ENCODE measurements at regions not wholly inside any gene's neighbourhood (a gene's known extent, or its start where the extent isn't known, plus 50 kb on each side); places are given as distances from the start of the nearest gene placed in this dataset.

- no peak overlapping the region for H4K5ac ChIP-seq (ENCODE audit: low read depth, low read length)
- BruUV-seq (replicated peaks) = no TSS peak
- H3K9me3 ChIP-seq (ENCODE audit: control insufficient read depth, insufficient read depth, low read length) = no peaks in the 10 kb centered on the region
- H3K4me1 ChIP-seq (ENCODE audit: control insufficient read depth, insufficient read depth, low read length) = no peaks in the 10 kb centered on the region
- H2AK5ac ChIP-seq (ENCODE audit: low read depth, low read length) = no peak overlapping the region
- no peak overlapping the region for H3K23ac ChIP-seq (ENCODE audit: low read depth, low read length)
- intact Hi-C loops (cut with micrococcal nuclease) = no loop called here
- no peak overlapping the region for H3K14ac ChIP-seq (replicated peaks; ENCODE audit: low read depth, low read length)
- no peaks in the 10 kb centered on the region for H3K79me1 ChIP-seq (ENCODE audit: low read depth in 1 of 2, low read length in 2 of 2)
- no peak overlapping the region for H4K91ac ChIP-seq (ENCODE audit: insufficient read depth, low read depth, low read length)
- no peak overlapping the region for H4K8ac ChIP-seq (ENCODE audit: low read depth in 2 of 2, low read length in 2 of 2)
- no peak for TF ChIP-seq CEBPB (IDR thresholded peaks at IDR 0.05; ENCODE audit: low read depth, low read length)
- TF ChIP-seq POLR2A (IDR thresholded peaks at IDR 0.05; ENCODE audit: low read depth, low read length) = no peak
- TF ChIP-seq BHLHE40 (IDR thresholded peaks at IDR 0.05; ENCODE audit: low read depth, low read length) = no peak
- no peak for TF ChIP-seq MAFK (IDR thresholded peaks at IDR 0.05; ENCODE audit: low read depth, low read length)
- TF ChIP-seq RAD21 (IDR thresholded peaks at IDR 0.05; ENCODE audit: low read length) = no peak
- no peak for TF ChIP-seq RFX5 (IDR thresholded peaks at IDR 0.05; ENCODE audit: low read depth, low read length)
- TF ChIP-seq MXI1 (IDR thresholded peaks at IDR 0.05; ENCODE audit: borderline replicate concordance, low read depth, low read length) = no peak
- no peak for TF ChIP-seq MAZ (IDR thresholded peaks at IDR 0.05; ENCODE audit: borderline replicate concordance, low read depth, low read length)
- TF ChIP-seq, protein P1, sequence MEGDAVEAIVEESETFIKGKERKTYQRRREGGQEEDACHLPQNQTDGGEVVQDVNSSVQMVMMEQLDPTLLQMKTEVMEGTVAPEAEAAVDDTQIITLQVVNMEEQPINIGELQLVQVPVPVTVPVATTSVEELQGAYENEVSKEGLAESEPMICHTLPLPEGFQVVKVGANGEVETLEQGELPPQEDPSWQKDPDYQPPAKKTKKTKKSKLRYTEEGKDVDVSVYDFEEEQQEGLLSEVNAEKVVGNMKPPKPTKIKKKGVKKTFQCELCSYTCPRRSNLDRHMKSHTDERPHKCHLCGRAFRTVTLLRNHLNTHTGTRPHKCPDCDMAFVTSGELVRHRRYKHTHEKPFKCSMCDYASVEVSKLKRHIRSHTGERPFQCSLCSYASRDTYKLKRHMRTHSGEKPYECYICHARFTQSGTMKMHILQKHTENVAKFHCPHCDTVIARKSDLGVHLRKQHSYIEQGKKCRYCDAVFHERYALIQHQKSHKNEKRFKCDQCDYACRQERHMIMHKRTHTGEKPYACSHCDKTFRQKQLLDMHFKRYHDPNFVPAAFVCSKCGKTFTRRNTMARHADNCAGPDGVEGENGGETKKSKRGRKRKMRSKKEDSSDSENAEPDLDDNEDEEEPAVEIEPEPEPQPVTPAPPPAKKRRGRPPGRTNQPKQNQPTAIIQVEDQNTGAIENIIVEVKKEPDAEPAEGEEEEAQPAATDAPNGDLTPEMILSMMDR (conservative IDR thresholded peaks at IDR 0.05; ENCODE audit: low read depth, low read length) = no peak
- no peak for TF ChIP-seq SMC3 (IDR thresholded peaks at IDR 0.05; ENCODE audit: low read depth, low read length)
- no peak for TF ChIP-seq RCOR1 (IDR thresholded peaks at IDR 0.05; ENCODE audit: insufficient replicate concordance, low read length)
- TF ChIP-seq NFE2L2 (IDR thresholded peaks at IDR 0.05; ENCODE audit: low read depth, low read length) = no peak
- TF ChIP-seq USF2 (IDR thresholded peaks at IDR 0.05; ENCODE audit: low read depth, low read length) = no peak
- no peak for TF ChIP-seq FOS (IDR thresholded peaks at IDR 0.05; ENCODE audit: low read depth, low read length)
- TF ChIP-seq, protein P2, sequence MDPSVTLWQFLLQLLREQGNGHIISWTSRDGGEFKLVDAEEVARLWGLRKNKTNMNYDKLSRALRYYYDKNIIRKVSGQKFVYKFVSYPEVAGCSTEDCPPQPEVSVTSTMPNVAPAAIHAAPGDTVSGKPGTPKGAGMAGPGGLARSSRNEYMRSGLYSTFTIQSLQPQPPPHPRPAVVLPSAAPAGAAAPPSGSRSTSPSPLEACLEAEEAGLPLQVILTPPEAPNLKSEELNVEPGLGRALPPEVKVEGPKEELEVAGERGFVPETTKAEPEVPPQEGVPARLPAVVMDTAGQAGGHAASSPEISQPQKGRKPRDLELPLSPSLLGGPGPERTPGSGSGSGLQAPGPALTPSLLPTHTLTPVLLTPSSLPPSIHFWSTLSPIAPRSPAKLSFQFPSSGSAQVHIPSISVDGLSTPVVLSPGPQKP (IDR thresholded peaks at IDR 0.05; ENCODE audit: borderline replicate concordance, low read depth, low read length) = no peak
- TF ChIP-seq CHD1 (IDR thresholded peaks at IDR 0.05; ENCODE audit: low read depth, low read length) = no peak
- H2BK5ac ChIP-seq (ENCODE audit: low read depth, low read length, poor library complexity, severe bottlenecking) = no peak overlapping the region
- ATAC-seq (ENCODE audit: low read depth) (no peak), DNase-seq (no peak)
- no peak overlapping the region for H2BK15ac ChIP-seq (ENCODE audit: low read depth, low read length)
- ChIA-PET POLR2A (ENCODE audit: unreplicated experiment) (no interaction called here), CTCF (interaction anchor here (0.7 kb wide), 1 partner anchor 277 kb away, joined by 3 read pairs; no protein-coding TSS in a partner anchor)
- no peaks in the 10 kb centered on the region for H3K27me3 ChIP-seq (ENCODE audit: control insufficient read depth, insufficient read depth, low read length)
- no peak overlapping the region for H3K27ac ChIP-seq (ENCODE audit: insufficient read depth, low read length)
- H2AFZ ChIP-seq (replicated peaks; ENCODE audit: low read length, poor library complexity) = no peak overlapping the region
- no CpG with 5 or more reads among the region's 1 CpG for WGBS, 2 experiments (ENCODE audit: extremely low coverage in 2 of 2, insufficient read length in 1 of 2)
- H2AK9ac ChIP-seq (replicated peaks; ENCODE audit: low read depth, low read length, poor library complexity) = no peak overlapping the region
- in situ Hi-C loops (cut with MboI; ENCODE audit: low sequenced_read_pairs) = no loop called here
- H3K56ac ChIP-seq (ENCODE audit: extremely low read depth, insufficient read depth, low read length) = no peak overlapping the region
- no peak overlapping the region for H3K9ac ChIP-seq (ENCODE audit: low read depth, low read length)
- dilution Hi-C loops (cut with HindIII; ENCODE audit: low sequenced_read_pairs, unreplicated experiment) = no loop called here
- no peaks in the 10 kb centered on the region for H3K9me1 ChIP-seq (ENCODE audit: insufficient read depth, low read length)
- H3K4me3 ChIP-seq (ENCODE audit: insufficient read depth, low read depth, low read length) = no peak overlapping the region
- no peak overlapping the region for H2BK20ac ChIP-seq (ENCODE audit: low read depth, low read length)
- H3K4me2 ChIP-seq (ENCODE audit: low read depth, low read length) = no peak overlapping the region
- no peak overlapping the region for H2BK120ac ChIP-seq (ENCODE audit: low read depth, low read length)
- no peaks in the 10 kb centered on the region for H4K20me1 ChIP-seq (ENCODE audit: insufficient read depth, low read length)
- no peaks in the 10 kb centered on the region for H3K36me3 ChIP-seq (ENCODE audit: control insufficient read depth, insufficient read depth, low read length)
- H3K18ac ChIP-seq (ENCODE audit: low read depth, low read length) = no peak overlapping the region
- no peak overlapping the region for H3K4ac ChIP-seq (ENCODE audit: low read depth, low read length)
Measured at GRCh38 chr2:181234487-181234891, 222.7 kb upstream of the ITGA4 start.
